ENCODE measurements at regions not wholly inside any gene's neighbourhood (a gene's known extent, or its start where the extent isn't known, plus 50 kb on each side); places are given as distances from the start of the nearest gene placed in this dataset.

GRCh38 chr3:148591525-148591924 lies 106.2 kb upstream of the AGTR1 start:
- WGBS (ENCODE audit: insufficient coverage, low coverage, low lambda C conversion rate, missing lambda C conversion rate) = 96% methylated on average over 3 of the region's 3 CpGs
- Histone ChIP-seq H3K9me3 (no peaks in the 10 kb centered on the region), H3K36me3 (no peaks in the 10 kb centered on the region), H3K4me1 (no peaks in the 10 kb centered on the region), H3K27me3 (no peaks in the 10 kb centered on the region), H3K4me3 (no peak overlapping the region), H3K27ac (no peak overlapping the region)
- intact Hi-C loops (cut with DNase I) = no loop called here
- TF ChIP-seq CTCF (IDR thresholded peaks at IDR 0.05) = no peak
- DNase-seq (no peak), ATAC-seq (no peak)

GRCh38 chr3:148598619-148599018 lies 99.1 kb upstream of the AGTR1 start:
- DNase-seq = no peak
- no peaks in the 10 kb centered on the region for H3K27me3 ChIP-seq
- TF ChIP-seq CTCF (IDR thresholded peaks at IDR 0.05) (no peak), POLR2A (IDR thresholded peaks at IDR 0.05) (no peak)

GRCh38 chr3:148599481-148599880 lies 98.2 kb upstream of the AGTR1 start:
- intact Hi-C loops (cut with DNase I) = no loop called here
- no peak for TF ChIP-seq CTCF (IDR thresholded peaks at IDR 0.05)
- no peak for TF ChIP-seq POLR2A (IDR thresholded peaks at IDR 0.05)
- no peaks in the 10 kb centered on the region for H3K27me3 ChIP-seq
- DNase-seq = no peak
- H3K4me3 ChIP-seq = no peak overlapping the region
- no peaks in the 10 kb centered on the region for H3K36me3 ChIP-seq
- peaks cover 0 to 47% (median 15%) of the 10 kb centered on the region in 4 donors for H3K4me1 ChIP-seq
- H3K27ac ChIP-seq = peak overlapping the region in 1 of 3 donors; percentile 92
- no peaks in the 10 kb centered on the region for H3K9me3 ChIP-seq
- ATAC-seq = no peak
- 53% methylated on average over 5 of the region's 5 CpGs for WGBS (ENCODE audit: insufficient coverage, low coverage, low lambda C conversion rate, missing lambda C conversion rate)

More at GRCh38 chr3:148598619-148599018, 99.1 kb upstream of the AGTR1 start:
- H3K4me1 ChIP-seq = peaks cover 0 to 39% (median 12%) of the 10 kb centered on the region in 4 donors
- WGBS (ENCODE audit: insufficient coverage, low coverage, low lambda C conversion rate, missing lambda C conversion rate) = 87% methylated on average over 2 of the region's 2 CpGs
- no peak overlapping the region for H3K27ac ChIP-seq
- no peaks in the 10 kb centered on the region for H3K9me3 ChIP-seq
- no peak for ATAC-seq
- intact Hi-C loops (cut with DNase I) = no loop called here
- no peak overlapping the region for H3K4me3 ChIP-seq
- no peaks in the 10 kb centered on the region for H3K36me3 ChIP-seq

- no peaks in the 10 kb centered on the region for H3K9me3 ChIP-seq
- H3K4me3 ChIP-seq = no peak overlapping the region
- H3K27ac ChIP-seq = peak overlapping the region; percentile 75 to 92 (median 83)
- intact Hi-C loops (cut with DNase I) = no loop called here
- DNase-seq (no peak), ATAC-seq (peak; percentile 8 to 56 (median 27))
- H3K36me3 ChIP-seq = no peaks in the 10 kb centered on the region
- WGBS (ENCODE audit: insufficient coverage, low coverage, low lambda C conversion rate, missing lambda C conversion rate) = 67% methylated on average over 1 of the region's 1 CpG
- TF ChIP-seq POLR2A (IDR thresholded peaks at IDR 0.05) (no peak), CTCF (IDR thresholded peaks at IDR 0.05) (no peak)
- H3K27me3 ChIP-seq = no peaks in the 10 kb centered on the region
- peaks cover 0 to 47% (median 15%) of the 10 kb centered on the region in 4 donors for H3K4me1 ChIP-seq
These were observed 97.3 kb upstream of the AGTR1 start for GRCh38 chr3:148600440-148600839.
